T-helper 1 cell (primary cell): ENCODE measurements at regions not wholly inside any gene's neighbourhood (a gene's known extent, or its start where the extent isn't known, plus 50 kb on each side); places are given as distances from the start of the nearest gene placed in this dataset.
"Not testable (repeated sequence)": the region's sequence is repeated elsewhere in the genome, so short reads cannot be mapped to it uniquely, and the experiment has no call there.

Experiments
- DNase-seq, 5 donors: peaks; one replicate each; pipeline ENCODE4 v3.0.0-alpha.2; 2012 to 2020

GRCh38 chr6:10174761-10175160, 240.1 kb downstream of the TFAP2A start:
- DNase-seq, result no peak

GRCh38 chr6:10174056-10174455, 240.8 kb downstream of the TFAP2A start:
- DNase-seq, result no peak

GRCh38 chr6:10171706-10172105, 243.2 kb downstream of the TFAP2A start:
- not testable (repeated sequence) for DNase-seq

- no peak for DNase-seq
Measured at GRCh38 chr6:10170816-10171215, 244.1 kb downstream of the TFAP2A start.

GRCh38 chr6:10166031-10166430, 248.8 kb downstream of the TFAP2A start:
- no peak for DNase-seq

GRCh38 chr6:10163203-10163962, 251.5 kb downstream of the TFAP2A start:
- DNase-seq, result no peak

- DNase-seq, result no peak
Measured at GRCh38 chr6:10156875-10157274, 258.0 kb downstream of the TFAP2A start.

GRCh38 chr6:10154251-10154650, 260.6 kb downstream of the TFAP2A start:
- DNase-seq, result no peak

GRCh38 chr6:10151144-10151915, 263.5 kb downstream of the TFAP2A start:
- DNase-seq, result no peak

- DNase-seq, result no peak
Measured at GRCh38 chr6:10149603-10150002, 265.3 kb downstream of the TFAP2A start.

- DNase-seq, result peak in 1 of 5 donors; percentile 15
Measured at GRCh38 chr6:10146715-10147451, 268.0 kb downstream of the TFAP2A start.

- DNase-seq, result no peak
Measured at GRCh38 chr6:10144772-10145171, 270.1 kb downstream of the TFAP2A start.

- no peak for DNase-seq
Measured at GRCh38 chr6:10141746-10142443, 273.0 kb downstream of the TFAP2A start.

GRCh38 chr6:10140824-10141223, 274.1 kb downstream of the TFAP2A start:
- DNase-seq, result no peak

- DNase-seq, result no peak
Measured at GRCh38 chr6:10140136-10140535, 274.7 kb downstream of the TFAP2A start.

GRCh38 chr6:10138917-10139316, 276.0 kb downstream of the TFAP2A start:
- DNase-seq, result no peak

GRCh38 chr6:10136636-10137035, 278.2 kb downstream of the TFAP2A start:
- no peak for DNase-seq

- not testable (repeated sequence) for DNase-seq
Measured at GRCh38 chr6:10134185-10134584, 280.7 kb downstream of the TFAP2A start.

- DNase-seq, result no peak
Measured at GRCh38 chr6:10128721-10129120, 286.2 kb downstream of the TFAP2A start.

- DNase-seq, result no peak
Measured at GRCh38 chr6:10122164-10122563, 292.7 kb downstream of the TFAP2A start.

- no peak for DNase-seq
Measured at GRCh38 chr6:10112871-10113549, 301.9 kb downstream of the TFAP2A start.

GRCh38 chr6:10111975-10112374, 302.9 kb downstream of the TFAP2A start:
- DNase-seq, result no peak
